H1 (cell line): ENCODE measurements at regions not wholly inside any gene's neighbourhood (a gene's known extent, or its start where the extent isn't known, plus 50 kb on each side); places are given as distances from the start of the nearest gene placed in this dataset.

Experiments used
- CTCF ChIA-PET: fragments of 300-600 bp; sonication (Branson Sonifier 250); formaldehyde crosslinking; loops from one replicate; lab custom pipeline; 2021; ENCODE audit not compliant: partially characterized antibody; lab: Charles Lee
- POLR2A ChIA-PET: fragments of 300-600 bp; sonication (Branson Sonifier 250); formaldehyde crosslinking; loops from one replicate; lab custom pipeline; 2021; ENCODE audit warnings: inconsistent platforms; ENCODE audit not compliant: partially characterized antibody; lab: Charles Lee
- DNase-seq, 2 experiments: peaks; one replicate each; pipeline versions ENCODE4 v3.0.0 to v3.0.0-alpha.2; 2010 to 2022; ENCODE audit warnings: low spot score in 2 of 2, low read depth in 1 of 2, mixed read lengths in 1 of 2
- FAIRE-seq: peaks from 2 replicates; lab custom pipeline; 2011; peaks lifted over from hg19 to GRCh38; lab: Jason Lieb, UNC
- H2AFZ ChIP-seq: 2 replicates; pipeline ENCODE4 v1.8.1; 2012; ENCODE audit warnings: low read length, inconsistent platforms
- H2AK5ac ChIP-seq: 2 replicates; pipeline ENCODE4 v1.6.1; 2013; ENCODE audit warnings: low read depth, low read length
- H2BK120ac ChIP-seq: replicated peaks from 2 replicates; pipeline ENCODE3; 2013; ENCODE audit warnings: low read depth, low read length, inconsistent platforms
- H2BK12ac ChIP-seq: 2 replicates; pipeline ENCODE4 v1.6.1; 2013; ENCODE audit warnings: low read depth, low read length
- H2BK15ac ChIP-seq: 2 replicates; pipeline ENCODE4 v1.6.1; 2013; ENCODE audit warnings: low read length
- H2BK20ac ChIP-seq: 2 replicates; pipeline ENCODE4 v1.6.1; 2013; ENCODE audit warnings: low read length
- H2BK5ac ChIP-seq: 2 replicates; pipeline ENCODE4 v1.6.1; 2013; ENCODE audit warnings: low read depth, low read length
- H3K14ac ChIP-seq: 2 replicates; pipeline ENCODE4 v1.6.1; 2013; ENCODE audit warnings: inconsistent platforms; ENCODE audit not compliant: insufficient read length
- H3K18ac ChIP-seq: 2 replicates; pipeline ENCODE4 v1.6.1; 2013; ENCODE audit warnings: low read length; ENCODE audit errors: extremely low read depth
- H3K23ac ChIP-seq: 2 replicates; pipeline ENCODE4 v1.6.1; 2013; ENCODE audit warnings: inconsistent platforms; ENCODE audit not compliant: insufficient read length
- H3K23me2 ChIP-seq: 2 replicates; pipeline ENCODE4 v1.6.1; 2013; ENCODE audit warnings: low read depth, low read length
- H3K27ac ChIP-seq: 2 replicates; pipeline ENCODE4 v1.6.1; 2011; ENCODE audit warnings: low read depth, low read length, inconsistent platforms
- H3K27me3 ChIP-seq, 4 experiments: replicated peaks in 1 of 4; 1 replicate in 1 of 4; 2 replicates in 3 of 4; pipeline versions ENCODE4 v1.6.1 to v1.8.1; 2011 to 2013; ENCODE audit warnings: low read length in 3 of 4, mild to moderate bottlenecking in 3 of 4, inconsistent platforms in 2 of 4, mixed read lengths in 2 of 4, moderate library complexity in 1 of 4; ENCODE audit not compliant: control insufficient read depth in 3 of 4, insufficient read depth in 3 of 4; ENCODE audit errors: extremely low read depth in 1 of 4
- H3K36me3 ChIP-seq, 4 experiments: 2 replicates each; pipeline versions ENCODE4 v1.6.1 to v1.8.1; 2011 to 2013; ENCODE audit warnings: mild to moderate bottlenecking in 4 of 4, low read length in 3 of 4, moderate library complexity in 2 of 4, control low read depth in 1 of 4, inconsistent platforms in 1 of 4; ENCODE audit not compliant: insufficient read depth in 4 of 4, control insufficient read depth in 2 of 4
- H3K4ac ChIP-seq: replicated peaks from 2 replicates; pipeline ENCODE3; 2013; ENCODE audit warnings: low read length, low read depth, mixed read lengths, inconsistent platforms; ENCODE audit not compliant: insufficient read length
- H3K4me1 ChIP-seq, 4 experiments: replicated peaks in 1 of 4; 1 replicate in 1 of 4; 2 replicates in 3 of 4; pipeline versions ENCODE4 v1.6.1 to v1.8.1; 2011 to 2013; ENCODE audit warnings: low read length in 3 of 4, inconsistent platforms in 2 of 4, mixed read lengths in 1 of 4; ENCODE audit not compliant: insufficient read depth in 4 of 4, control insufficient read depth in 3 of 4
- H3K4me2 ChIP-seq, 2 experiments: 2 replicates each; pipeline versions ENCODE4 v1.6.1 to v1.8.1; 2011 to 2013; ENCODE audit warnings: low read depth in 2 of 2, low read length in 2 of 2, control low read depth in 1 of 2, inconsistent platforms in 1 of 2, mild to moderate bottlenecking in 1 of 2; ENCODE audit not compliant: insufficient read depth in 1 of 2
- H3K4me3 ChIP-seq, 4 experiments: fragments of 200-600, 300-600 bp in 1 of 4; sonication (generic), shearing (Covaris generic), sonication (Bioruptor Twin) in 1 of 4; 2 replicates each; pipeline versions ENCODE4 v1.5.1 to v1.8.1; 2011 to 2016; ENCODE audit warnings: low read length in 4 of 4, low read depth in 3 of 4, control low read depth in 2 of 4, inconsistent platforms in 2 of 4, mild to moderate bottlenecking in 2 of 4, mixed read lengths in 1 of 4, moderate library complexity in 1 of 4; ENCODE audit not compliant: insufficient read depth in 2 of 4; ENCODE audit errors: extremely low read depth in 1 of 4
- H3K56ac ChIP-seq: replicated peaks from 2 replicates; pipeline ENCODE3; 2013; ENCODE audit warnings: low read depth, mild to moderate bottlenecking, mixed read lengths, low read length, inconsistent platforms; ENCODE audit not compliant: insufficient read length
- H3K79me1 ChIP-seq: 2 replicates; pipeline ENCODE4 v1.6.1; 2013; ENCODE audit warnings: low read depth, low read length, control low read depth
- H3K79me2 ChIP-seq, 2 experiments: 2 replicates each; pipeline versions ENCODE4 v1.6.1 to v1.8.1; 2012 to 2013; ENCODE audit warnings: low read length in 2 of 2, mild to moderate bottlenecking in 2 of 2, inconsistent platforms in 1 of 2; ENCODE audit not compliant: insufficient read depth in 2 of 2, control insufficient read depth in 1 of 2
- H3K9ac ChIP-seq, 4 experiments: replicated peaks in 1 of 4; 1 replicate in 1 of 4; 2 replicates in 3 of 4; pipeline versions ENCODE4 v1.6.1 to v1.8.1; 2011 to 2013; ENCODE audit warnings: low read depth in 3 of 4, low read length in 3 of 4, control low read depth in 2 of 4, mild to moderate bottlenecking in 2 of 4, moderate library complexity in 2 of 4, inconsistent platforms in 1 of 4; ENCODE audit errors: extremely low read depth in 1 of 4
- H3K9me3 ChIP-seq, 2 experiments: 2 replicates each; pipeline versions ENCODE4 v1.6.1 to v1.8.1; 2012 to 2013; ENCODE audit warnings: mild to moderate bottlenecking in 2 of 2, moderate library complexity in 2 of 2, control low read depth in 1 of 2, inconsistent platforms in 1 of 2, low read depth in 1 of 2, low read length in 1 of 2, mixed read lengths in 1 of 2; ENCODE audit not compliant: insufficient read depth in 2 of 2
- H4K20me1 ChIP-seq, 2 experiments: replicated peaks in 1 of 2; 2 replicates each; pipeline versions ENCODE3 to v1.8.1; 2011 to 2013; ENCODE audit warnings: inconsistent platforms in 2 of 2, low read length in 2 of 2, mild to moderate bottlenecking in 1 of 2; ENCODE audit not compliant: insufficient read depth in 2 of 2, control insufficient read depth in 1 of 2
- H4K5ac ChIP-seq: 2 replicates; pipeline ENCODE4 v1.6.1; 2013; ENCODE audit warnings: low read length, low read depth, mixed read lengths, inconsistent platforms; ENCODE audit not compliant: insufficient read length
- H4K8ac ChIP-seq: 2 replicates; pipeline ENCODE4 v1.8.0; 2013; ENCODE audit warnings: mild to moderate bottlenecking, moderate library complexity, low read length, inconsistent platforms; ENCODE audit not compliant: insufficient read depth; ENCODE audit errors: extremely low read depth
- H4K91ac ChIP-seq: replicated peaks from 2 replicates; pipeline ENCODE3; 2013; ENCODE audit warnings: low read length, mixed read lengths, inconsistent platforms; ENCODE audit not compliant: insufficient read length
- ASH2L ChIP-seq: fragments of 200-600, 300-600 bp; sonication (generic); IDR thresholded peaks from one replicate; pipeline ENCODE4 v1.7.1; 2017; ENCODE audit warnings: low read length
- CHD1 ChIP-seq: IDR thresholded peaks from 2 replicates; pipeline ENCODE4 v1.6.1; 2012; ENCODE audit warnings: low read depth, low read length, improper control_type of control experiment
- EGR1 ChIP-seq: IDR thresholded peaks from 2 replicates; pipeline ENCODE4 v1.6.1; 2011; ENCODE audit warnings: low read depth, low read length, borderline replicate concordance
- FOSL1 ChIP-seq: IDR thresholded peaks from 2 replicates; pipeline ENCODE4 v1.6.1; 2011; ENCODE audit warnings: mild to moderate bottlenecking, low read depth, low read length, moderate library complexity; ENCODE audit not compliant: insufficient read depth
- POLR2AphosphoS5 ChIP-seq: IDR thresholded peaks from 2 replicates; pipeline ENCODE4 v1.6.1; 2011; ENCODE audit warnings: low read depth, low read length
- POU5F1 ChIP-seq: IDR thresholded peaks from 2 replicates; pipeline ENCODE4 v1.6.1; 2011; ENCODE audit warnings: low read depth, mild to moderate bottlenecking, low read length, moderate library complexity
- RAD21 ChIP-seq, 2 experiments: IDR thresholded peaks in 1 of 2; conservative IDR thresholded peaks in 1 of 2; 2 replicates each; pipeline ENCODE4 v1.6.1; 2011; ENCODE audit warnings: low read depth in 2 of 2, low read length in 2 of 2, improper control_type of control experiment in 1 of 2, inconsistent platforms in 1 of 2, mild to moderate bottlenecking in 1 of 2, moderate library complexity in 1 of 2
- SP2 ChIP-seq: IDR thresholded peaks from 2 replicates; pipeline ENCODE4 v1.6.1; 2012; ENCODE audit warnings: mild to moderate bottlenecking, low read length, inconsistent platforms
- SUZ12 ChIP-seq: fragments of 200-600 bp; sonication (generic); IDR thresholded peaks from 2 replicates; pipeline ENCODE4 v1.6.1; 2012; ENCODE audit warnings: mild to moderate bottlenecking, inconsistent platforms, low read length, moderate library complexity, mixed read lengths
- TAF7 ChIP-seq: optimal IDR thresholded peaks from 2 replicates; pipeline ENCODE3; 2011; ENCODE audit warnings: low read depth, mild to moderate bottlenecking, inconsistent platforms, low read length, moderate library complexity, borderline replicate concordance
- TBP ChIP-seq: IDR thresholded peaks from 2 replicates; pipeline ENCODE4 v1.6.1; 2011; ENCODE audit warnings: low read depth, low read length, improper control_type of control experiment
- WGBS, 2 experiments: shearing (Covaris generic) in 1 of 2; methylation state at CpG; one replicate each; pipeline versions ENCODE4 v1.1.6 to v1.1.7; 2013 to 2015; ENCODE audit warnings: low lambda C conversion rate in 2 of 2, mixed read lengths in 2 of 2, inconsistent platforms in 1 of 2, low coverage in 1 of 2, missing lambda C conversion rate in 1 of 2; ENCODE audit not compliant: insufficient replicate concordance in 2 of 2, insufficient coverage in 1 of 2, insufficient read length in 1 of 2; ENCODE audit errors: extremely low coverage in 1 of 2, missing lambda C conversion rate in 1 of 2; 5-methylcytosine and 5-hydroxymethylcytosine counted together

- Histone ChIP-seq H2BK15ac (no peak overlapping the region), H3K18ac (no peak overlapping the region), H2AK5ac (no peak overlapping the region), H2BK20ac (no peak overlapping the region), H3K23me2 (no peaks in the 10 kb centered on the region), H3K27ac (no peak overlapping the region), H4K91ac (no peak overlapping the region), H3K79me2 (no peaks in the 10 kb centered on the region), H3K27me3 (no peaks in the 10 kb centered on the region), H3K9me3 (no peaks in the 10 kb centered on the region), H4K8ac (peak overlapping the region; percentile 11; the same call in 1 of the 2 replicates), H3K36me3 (no peaks in the 10 kb centered on the region), H2BK12ac (peak overlapping the region; percentile 32; the same call in 1 of the 2 replicates), H3K23ac (no peak overlapping the region), H3K79me1 (no peaks in the 10 kb centered on the region), H3K14ac (no peak overlapping the region), H4K5ac (no peak overlapping the region), H3K4ac (no peak overlapping the region), H2BK120ac (no peak overlapping the region), H3K9ac (no peak overlapping the region), H3K4me3 (no peak overlapping the region), H4K20me1 (no peaks in the 10 kb centered on the region), H3K4me1 (no peaks in the 10 kb centered on the region; a peak in 1 of 7 replicates), H2AFZ (peak overlapping the region; percentile 89), H3K4me2 (no peak overlapping the region), H2BK5ac (no peak overlapping the region), H3K56ac (no peak overlapping the region)
- WGBS, 2 experiments: 88% methylated on average over 8 of the region's 8 CpGs; no CpG with 5 or more reads in 1 of the 2 experiments
- CTCF ChIA-PET: no interaction called here
- FAIRE-seq (no peak), DNase-seq (no peak)
- TF ChIP-seq SP2: no peak
- TF ChIP-seq SUZ12: no peak
- no peak for TF ChIP-seq POLR2AphosphoS5
- TF ChIP-seq TBP: no peak
- TF ChIP-seq ASH2L: no peak
- no peak for TF ChIP-seq TAF7
- TF ChIP-seq RAD21 (IDR thresholded peaks at IDR 0.05 in 1 of 2, conservative IDR thresholded peaks at IDR 0.05 in 1 of 2; ENCODE audit: low read depth in 2 of 2, low read length in 2 of 2): no peak
- TF ChIP-seq EGR1: no peak
- TF ChIP-seq CHD1: no peak
- no peak for TF ChIP-seq POU5F1
- TF ChIP-seq FOSL1: no peak
- POLR2A ChIA-PET: no interaction called here
Measured at GRCh38 chr4:123744664-123745290, 348.2 kb downstream of the SPRY1 start.
